ENCODE measurements at regions not wholly inside any gene's neighbourhood (a gene's known extent, or its start where the extent isn't known, plus 50 kb on each side); places are given as distances from the start of the nearest gene placed in this dataset.
A peak's percentile ranks its signal among the peaks of the same experiment; 100 is the strongest.

GRCh38 chr2:49515996-49516782 is 361.9 kb upstream of the FSHR start:
- DNase-seq (ENCODE audit: extremely low spot score, unreplicated experiment): no peak
- no peak for TF ChIP-seq CTCF (IDR thresholded peaks at IDR 0.05)
- H3K4me3 Mint-ChIP-seq (ENCODE audit: unreplicated experiment): no peak overlapping the region
- H3K4me1 Mint-ChIP-seq (ENCODE audit: unreplicated experiment): no peaks in the 10 kb centered on the region
- no peak overlapping the region for H3K27ac Mint-ChIP-seq (ENCODE audit: unreplicated experiment)
- H3K36me3 Mint-ChIP-seq (ENCODE audit: unreplicated experiment): no peaks in the 10 kb centered on the region
- H3K27me3 Mint-ChIP-seq (ENCODE audit: unreplicated experiment): no peaks in the 10 kb centered on the region
- peaks cover 6% of the 10 kb centered on the region for H3K9me3 Mint-ChIP-seq (ENCODE audit: unreplicated experiment)

GRCh38 chr2:49514201-49514600 is 359.9 kb upstream of the FSHR start:
- Mint-ChIP-seq H3K4me1 (ENCODE audit: unreplicated experiment) (no peaks in the 10 kb centered on the region), H3K27me3 (ENCODE audit: unreplicated experiment) (no peaks in the 10 kb centered on the region), H3K27ac (ENCODE audit: unreplicated experiment) (no peak overlapping the region), H3K9me3 (ENCODE audit: unreplicated experiment) (no peaks in the 10 kb centered on the region), H3K36me3 (ENCODE audit: unreplicated experiment) (no peaks in the 10 kb centered on the region), H3K4me3 (ENCODE audit: unreplicated experiment) (no peak overlapping the region)
- no peak for DNase-seq (ENCODE audit: extremely low spot score, unreplicated experiment)
- no peak for TF ChIP-seq CTCF (IDR thresholded peaks at IDR 0.05)

GRCh38 chr2:49490710-49491109 is 336.4 kb upstream of the FSHR start:
- no peak overlapping the region for H3K27ac Mint-ChIP-seq (ENCODE audit: unreplicated experiment)
- no peak for DNase-seq (ENCODE audit: extremely low spot score, unreplicated experiment)
- TF ChIP-seq CTCF (IDR thresholded peaks at IDR 0.05): peak; percentile 13
- no peak overlapping the region for H3K4me3 Mint-ChIP-seq (ENCODE audit: unreplicated experiment)
- H3K9me3 Mint-ChIP-seq (ENCODE audit: unreplicated experiment): peaks cover 9% of the 10 kb centered on the region
- H3K27me3 Mint-ChIP-seq (ENCODE audit: unreplicated experiment): no peaks in the 10 kb centered on the region
- H3K36me3 Mint-ChIP-seq (ENCODE audit: unreplicated experiment): no peaks in the 10 kb centered on the region
- H3K4me1 Mint-ChIP-seq (ENCODE audit: unreplicated experiment): no peaks in the 10 kb centered on the region

GRCh38 chr2:49487139-49487538 is 332.8 kb upstream of the FSHR start:
- H3K9me3 Mint-ChIP-seq (ENCODE audit: unreplicated experiment): no peaks in the 10 kb centered on the region
- H3K36me3 Mint-ChIP-seq (ENCODE audit: unreplicated experiment): no peaks in the 10 kb centered on the region
- TF ChIP-seq CTCF (IDR thresholded peaks at IDR 0.05): no peak
- DNase-seq (ENCODE audit: extremely low spot score, unreplicated experiment): no peak
- no peaks in the 10 kb centered on the region for H3K4me1 Mint-ChIP-seq (ENCODE audit: unreplicated experiment)
- no peaks in the 10 kb centered on the region for H3K27me3 Mint-ChIP-seq (ENCODE audit: unreplicated experiment)
- H3K27ac Mint-ChIP-seq (ENCODE audit: unreplicated experiment): no peak overlapping the region
- no peak overlapping the region for H3K4me3 Mint-ChIP-seq (ENCODE audit: unreplicated experiment)

- Mint-ChIP-seq H3K9me3 (ENCODE audit: unreplicated experiment) (peaks cover 20% of the 10 kb centered on the region), H3K36me3 (ENCODE audit: unreplicated experiment) (no peaks in the 10 kb centered on the region), H3K4me3 (ENCODE audit: unreplicated experiment) (no peak overlapping the region), H3K27me3 (ENCODE audit: unreplicated experiment) (no peaks in the 10 kb centered on the region), H3K4me1 (ENCODE audit: unreplicated experiment) (no peaks in the 10 kb centered on the region), H3K27ac (ENCODE audit: unreplicated experiment) (no peak overlapping the region)
- DNase-seq (ENCODE audit: extremely low spot score, unreplicated experiment): no peak
- no peak for TF ChIP-seq CTCF (IDR thresholded peaks at IDR 0.05)
Observed at GRCh38 chr2:49480520-49480919, 326.2 kb upstream of the FSHR start.
